ENCODE measurements at regions not wholly inside any gene's neighbourhood (a gene's known extent, or its start where the extent isn't known, plus 50 kb on each side); places are given as distances from the start of the nearest gene placed in this dataset.

DNA sequence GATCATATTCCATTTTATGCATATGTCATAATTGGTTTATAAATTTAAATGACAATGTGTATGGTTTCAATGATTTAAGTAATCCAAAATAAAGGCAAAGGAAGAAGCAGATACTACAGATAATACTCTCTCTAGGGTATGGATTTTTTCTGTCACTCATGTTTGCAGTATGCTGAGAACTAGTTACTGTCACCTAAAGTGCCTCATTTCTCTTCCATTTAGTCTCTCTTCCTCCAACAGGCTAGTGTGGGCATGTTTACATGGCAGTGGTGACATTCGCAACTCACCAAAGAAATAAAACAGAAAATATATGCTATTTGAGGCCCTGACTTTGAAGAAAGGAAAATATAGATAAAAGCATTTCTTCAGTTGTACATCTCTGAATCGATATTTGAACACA is 1460.4 kb upstream of the ZEB2 start:
- TF ChIP-seq, protein P1, sequence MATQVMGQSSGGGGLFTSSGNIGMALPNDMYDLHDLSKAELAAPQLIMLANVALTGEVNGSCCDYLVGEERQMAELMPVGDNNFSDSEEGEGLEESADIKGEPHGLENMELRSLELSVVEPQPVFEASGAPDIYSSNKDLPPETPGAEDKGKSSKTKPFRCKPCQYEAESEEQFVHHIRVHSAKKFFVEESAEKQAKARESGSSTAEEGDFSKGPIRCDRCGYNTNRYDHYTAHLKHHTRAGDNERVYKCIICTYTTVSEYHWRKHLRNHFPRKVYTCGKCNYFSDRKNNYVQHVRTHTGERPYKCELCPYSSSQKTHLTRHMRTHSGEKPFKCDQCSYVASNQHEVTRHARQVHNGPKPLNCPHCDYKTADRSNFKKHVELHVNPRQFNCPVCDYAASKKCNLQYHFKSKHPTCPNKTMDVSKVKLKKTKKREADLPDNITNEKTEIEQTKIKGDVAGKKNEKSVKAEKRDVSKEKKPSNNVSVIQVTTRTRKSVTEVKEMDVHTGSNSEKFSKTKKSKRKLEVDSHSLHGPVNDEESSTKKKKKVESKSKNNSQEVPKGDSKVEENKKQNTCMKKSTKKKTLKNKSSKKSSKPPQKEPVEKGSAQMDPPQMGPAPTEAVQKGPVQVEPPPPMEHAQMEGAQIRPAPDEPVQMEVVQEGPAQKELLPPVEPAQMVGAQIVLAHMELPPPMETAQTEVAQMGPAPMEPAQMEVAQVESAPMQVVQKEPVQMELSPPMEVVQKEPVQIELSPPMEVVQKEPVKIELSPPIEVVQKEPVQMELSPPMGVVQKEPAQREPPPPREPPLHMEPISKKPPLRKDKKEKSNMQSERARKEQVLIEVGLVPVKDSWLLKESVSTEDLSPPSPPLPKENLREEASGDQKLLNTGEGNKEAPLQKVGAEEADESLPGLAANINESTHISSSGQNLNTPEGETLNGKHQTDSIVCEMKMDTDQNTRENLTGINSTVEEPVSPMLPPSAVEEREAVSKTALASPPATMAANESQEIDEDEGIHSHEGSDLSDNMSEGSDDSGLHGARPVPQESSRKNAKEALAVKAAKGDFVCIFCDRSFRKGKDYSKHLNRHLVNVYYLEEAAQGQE (tag by site-specific recombination; IDR thresholded peaks at IDR 0.05): no peak
- TF ChIP-seq PRDM10 (tag by site-specific recombination; IDR thresholded peaks at IDR 0.05): no peak
- no peak for TF ChIP-seq ZNF23 (tag by site-specific recombination; IDR thresholded peaks at IDR 0.05; ENCODE audit: borderline replicate concordance)
- no peak for TF ChIP-seq ZFP37 (tag by site-specific recombination; IDR thresholded peaks at IDR 0.05)
- TF ChIP-seq ZNF704 (tag by site-specific recombination; IDR thresholded peaks at IDR 0.05): no peak
- TF ChIP-seq ZNF202 (tag by site-specific recombination; IDR thresholded peaks at IDR 0.05; ENCODE audit: borderline replicate concordance): no peak
- TF ChIP-seq CTCF (tag by site-specific recombination; IDR thresholded peaks at IDR 0.05): no peak
- no peak for TF ChIP-seq ZNF558 (tag by site-specific recombination; IDR thresholded peaks at IDR 0.05)
- no peak for TF ChIP-seq KLF16 (tag by site-specific recombination; IDR thresholded peaks at IDR 0.05)
- no peak for TF ChIP-seq REPIN1 (tag by site-specific recombination; IDR thresholded peaks at IDR 0.05; ENCODE audit: low read depth)
- TF ChIP-seq ZNF549 (tag by site-specific recombination; IDR thresholded peaks at IDR 0.05): no peak
- TF ChIP-seq ZNF121 (tag by site-specific recombination; IDR thresholded peaks at IDR 0.05): no peak

Measured in HEK293 (cell line).